WTC11 (cell line): ENCODE measurements at regions not wholly inside any gene's neighbourhood (a gene's known extent, or its start where the extent isn't known, plus 50 kb on each side); places are given as distances from the start of the nearest gene placed in this dataset.

Experiments used
- ATAC-seq: fragments of 200-7000 bp; cut with Tn5 transposase; 2 replicates; pipeline ENCODE4 v1.10.0; 2021; ENCODE audit warnings: mild to moderate bottlenecking, moderate library complexity
- CTCF ChIA-PET: fragments of 300-600 bp; sonication (Branson Sonifier 250); formaldehyde crosslinking; loops from one replicate; lab custom pipeline; 2021; ENCODE audit warnings: antibody characterized with exemption; lab: Charles Lee
- POLR2A ChIA-PET: fragments of 350-600 bp; sonication (Branson Sonifier 250); formaldehyde crosslinking; loops from one replicate; lab custom pipeline; 2021; ENCODE audit warnings: antibody characterized with exemption; lab: Charles Lee
- DNase-seq: peaks from one replicate; pipeline ENCODE4 v3.0.0; 2021; ENCODE audit warnings: low spot score
- H3K27ac Mint-ChIP-seq: 2 replicates; pipeline ENCODE4 v1.8.0; 2021; ENCODE audit warnings: mixed read lengths
- H3K27me3 Mint-ChIP-seq: 2 replicates; pipeline ENCODE4 v1.8.0; 2021; ENCODE audit warnings: low read depth, mild to moderate bottlenecking, moderate library complexity, mixed read lengths
- H3K36me3 Mint-ChIP-seq: 2 replicates; pipeline ENCODE4 v1.8.0; 2021; ENCODE audit warnings: mixed read lengths
- H3K4me1 Mint-ChIP-seq: 2 replicates; pipeline ENCODE4 v1.8.0; 2022; ENCODE audit warnings: mixed read lengths
- H3K4me3 Mint-ChIP-seq: 2 replicates; pipeline ENCODE4 v1.8.0; 2021; ENCODE audit warnings: mild to moderate bottlenecking, moderate library complexity, mixed read lengths
- H3K9me3 Mint-ChIP-seq: 2 replicates; pipeline ENCODE4 v1.8.0; 2021; ENCODE audit warnings: mixed read lengths
- MXD4 ChIP-seq: fragments of 250-450 bp; sonication (Bioruptor Pico); IDR thresholded peaks from 2 replicates; pipeline ENCODE4 v1.8.0; 2021; ENCODE audit warnings: mild to moderate bottlenecking, moderate library complexity, borderline replicate concordance
- NFE2L1 ChIP-seq: sonication (generic); formaldehyde crosslinking; IDR thresholded peaks from 2 replicates; pipeline ENCODE4 v1.8.1; 2023; ENCODE audit warnings: missing genetic modification reagents
- NR3C1 ChIP-seq: sonication (generic); formaldehyde crosslinking; conservative IDR thresholded peaks from 2 replicates; pipeline ENCODE4 v1.8.1; 2023; ENCODE audit warnings: low read depth, mild to moderate bottlenecking, missing genetic modification reagents
- RORB ChIP-seq: fragments of 250-450 bp; sonication (Bioruptor Pico); IDR thresholded peaks from 2 replicates; pipeline ENCODE4 v1.9.0; 2021; ENCODE audit warnings: mild to moderate bottlenecking
- ZBTB21 ChIP-seq: sonication (generic); formaldehyde crosslinking; IDR thresholded peaks from 2 replicates; pipeline ENCODE4 v1.8.1; 2023; ENCODE audit warnings: mild to moderate bottlenecking, missing genetic modification reagents, borderline replicate concordance
- ZNF219 ChIP-seq: sonication (generic); formaldehyde crosslinking; IDR thresholded peaks from 2 replicates; pipeline ENCODE4 v1.8.0; 2023; ENCODE audit warnings: missing genetic modification reagents, mild to moderate bottlenecking, borderline replicate concordance
- ZNF317 ChIP-seq: sonication (generic); formaldehyde crosslinking; IDR thresholded peaks from 2 replicates; pipeline ENCODE4 v1.8.1; 2023; ENCODE audit warnings: low read depth, mild to moderate bottlenecking, moderate library complexity, missing genetic modification reagents, borderline replicate concordance
- ZNF416 ChIP-seq: fragments of 250-450 bp; sonication (Bioruptor Pico); IDR thresholded peaks from 2 replicates; pipeline ENCODE4 v1.9.0; 2021; ENCODE audit warnings: mild to moderate bottlenecking, inconsistent platforms
- ZNF423 ChIP-seq: fragments of 250-450 bp; sonication (Bioruptor Pico); IDR thresholded peaks from 2 replicates; pipeline ENCODE4 v2.1.2; 2022; ENCODE audit warnings: mild to moderate bottlenecking, moderate library complexity
- ZNF671 ChIP-seq: fragments of 250-450 bp; sonication (Bioruptor Pico); IDR thresholded peaks from 2 replicates; pipeline ENCODE4 v1.8.0; 2021; ENCODE audit warnings: mild to moderate bottlenecking
- TF ChIP-seq, protein P1 (sequence below): sonication (generic); formaldehyde crosslinking; IDR thresholded peaks from 2 replicates; pipeline ENCODE4 v1.8.0; 2023; ENCODE audit warnings: missing genetic modification reagents
- TF ChIP-seq, protein P2 (sequence below): fragments of 200-600 bp; IDR thresholded peaks from 2 replicates; pipeline ENCODE4 v1.8.0; 2022; ENCODE audit warnings: antibody characterized with exemption
- TF ChIP-seq, protein P3 (sequence below): fragments of 250-450 bp; sonication (Bioruptor Pico); IDR thresholded peaks from 2 replicates; pipeline ENCODE4 v1.9.0; 2021; ENCODE audit warnings: mild to moderate bottlenecking, borderline replicate concordance
- TF ChIP-seq, protein P4 (sequence below): sonication (generic); formaldehyde crosslinking; IDR thresholded peaks from 2 replicates; pipeline ENCODE4 v1.8.0; 2022; ENCODE audit warnings: mild to moderate bottlenecking, missing genetic modification reagents
- TF ChIP-seq, protein P5 (sequence below): sonication (generic); formaldehyde crosslinking; conservative IDR thresholded peaks from 2 replicates; pipeline ENCODE4 v1.8.1; 2023; ENCODE audit warnings: mild to moderate bottlenecking, low read depth, missing genetic modification reagents, moderate library complexity

DNA sequence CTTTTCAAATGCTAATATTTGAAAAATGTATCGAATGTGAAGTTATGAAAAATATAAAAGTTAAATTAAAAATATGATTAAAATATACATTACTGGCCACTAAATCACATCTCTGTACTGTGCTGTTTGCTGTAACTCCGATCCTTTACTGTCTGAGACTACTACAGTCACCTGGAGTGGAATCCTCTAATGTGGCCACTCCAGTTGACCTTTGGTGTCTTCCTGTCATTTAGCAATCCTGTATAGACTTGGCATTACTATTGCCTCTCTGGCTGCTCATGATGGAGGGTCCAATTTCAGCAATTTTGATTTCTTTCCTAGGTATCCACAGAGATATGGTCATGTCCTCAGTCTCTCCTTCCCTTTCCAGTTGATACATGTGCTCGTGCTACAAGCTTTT is 560.0 kb downstream of the CCDC85A start:
- CTCF ChIA-PET = no interaction called here
- no peaks in the 10 kb centered on the region for H3K27me3 Mint-ChIP-seq
- no peak for ATAC-seq

More for the DNA sequence above, 560.0 kb downstream of the CCDC85A start:
- H3K4me1 Mint-ChIP-seq = no peaks in the 10 kb centered on the region
- TF ChIP-seq, protein P1, sequence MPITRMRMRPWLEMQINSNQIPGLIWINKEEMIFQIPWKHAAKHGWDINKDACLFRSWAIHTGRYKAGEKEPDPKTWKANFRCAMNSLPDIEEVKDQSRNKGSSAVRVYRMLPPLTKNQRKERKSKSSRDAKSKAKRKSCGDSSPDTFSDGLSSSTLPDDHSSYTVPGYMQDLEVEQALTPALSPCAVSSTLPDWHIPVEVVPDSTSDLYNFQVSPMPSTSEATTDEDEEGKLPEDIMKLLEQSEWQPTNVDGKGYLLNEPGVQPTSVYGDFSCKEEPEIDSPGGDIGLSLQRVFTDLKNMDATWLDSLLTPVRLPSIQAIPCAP = no peak
- TF ChIP-seq, protein P2, sequence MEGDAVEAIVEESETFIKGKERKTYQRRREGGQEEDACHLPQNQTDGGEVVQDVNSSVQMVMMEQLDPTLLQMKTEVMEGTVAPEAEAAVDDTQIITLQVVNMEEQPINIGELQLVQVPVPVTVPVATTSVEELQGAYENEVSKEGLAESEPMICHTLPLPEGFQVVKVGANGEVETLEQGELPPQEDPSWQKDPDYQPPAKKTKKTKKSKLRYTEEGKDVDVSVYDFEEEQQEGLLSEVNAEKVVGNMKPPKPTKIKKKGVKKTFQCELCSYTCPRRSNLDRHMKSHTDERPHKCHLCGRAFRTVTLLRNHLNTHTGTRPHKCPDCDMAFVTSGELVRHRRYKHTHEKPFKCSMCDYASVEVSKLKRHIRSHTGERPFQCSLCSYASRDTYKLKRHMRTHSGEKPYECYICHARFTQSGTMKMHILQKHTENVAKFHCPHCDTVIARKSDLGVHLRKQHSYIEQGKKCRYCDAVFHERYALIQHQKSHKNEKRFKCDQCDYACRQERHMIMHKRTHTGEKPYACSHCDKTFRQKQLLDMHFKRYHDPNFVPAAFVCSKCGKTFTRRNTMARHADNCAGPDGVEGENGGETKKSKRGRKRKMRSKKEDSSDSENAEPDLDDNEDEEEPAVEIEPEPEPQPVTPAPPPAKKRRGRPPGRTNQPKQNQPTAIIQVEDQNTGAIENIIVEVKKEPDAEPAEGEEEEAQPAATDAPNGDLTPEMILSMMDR = no peak
- TF ChIP-seq ZNF219 = no peak
- TF ChIP-seq MXD4 (CRISPR knock-in tag) = no peak
- TF ChIP-seq, protein P3, sequence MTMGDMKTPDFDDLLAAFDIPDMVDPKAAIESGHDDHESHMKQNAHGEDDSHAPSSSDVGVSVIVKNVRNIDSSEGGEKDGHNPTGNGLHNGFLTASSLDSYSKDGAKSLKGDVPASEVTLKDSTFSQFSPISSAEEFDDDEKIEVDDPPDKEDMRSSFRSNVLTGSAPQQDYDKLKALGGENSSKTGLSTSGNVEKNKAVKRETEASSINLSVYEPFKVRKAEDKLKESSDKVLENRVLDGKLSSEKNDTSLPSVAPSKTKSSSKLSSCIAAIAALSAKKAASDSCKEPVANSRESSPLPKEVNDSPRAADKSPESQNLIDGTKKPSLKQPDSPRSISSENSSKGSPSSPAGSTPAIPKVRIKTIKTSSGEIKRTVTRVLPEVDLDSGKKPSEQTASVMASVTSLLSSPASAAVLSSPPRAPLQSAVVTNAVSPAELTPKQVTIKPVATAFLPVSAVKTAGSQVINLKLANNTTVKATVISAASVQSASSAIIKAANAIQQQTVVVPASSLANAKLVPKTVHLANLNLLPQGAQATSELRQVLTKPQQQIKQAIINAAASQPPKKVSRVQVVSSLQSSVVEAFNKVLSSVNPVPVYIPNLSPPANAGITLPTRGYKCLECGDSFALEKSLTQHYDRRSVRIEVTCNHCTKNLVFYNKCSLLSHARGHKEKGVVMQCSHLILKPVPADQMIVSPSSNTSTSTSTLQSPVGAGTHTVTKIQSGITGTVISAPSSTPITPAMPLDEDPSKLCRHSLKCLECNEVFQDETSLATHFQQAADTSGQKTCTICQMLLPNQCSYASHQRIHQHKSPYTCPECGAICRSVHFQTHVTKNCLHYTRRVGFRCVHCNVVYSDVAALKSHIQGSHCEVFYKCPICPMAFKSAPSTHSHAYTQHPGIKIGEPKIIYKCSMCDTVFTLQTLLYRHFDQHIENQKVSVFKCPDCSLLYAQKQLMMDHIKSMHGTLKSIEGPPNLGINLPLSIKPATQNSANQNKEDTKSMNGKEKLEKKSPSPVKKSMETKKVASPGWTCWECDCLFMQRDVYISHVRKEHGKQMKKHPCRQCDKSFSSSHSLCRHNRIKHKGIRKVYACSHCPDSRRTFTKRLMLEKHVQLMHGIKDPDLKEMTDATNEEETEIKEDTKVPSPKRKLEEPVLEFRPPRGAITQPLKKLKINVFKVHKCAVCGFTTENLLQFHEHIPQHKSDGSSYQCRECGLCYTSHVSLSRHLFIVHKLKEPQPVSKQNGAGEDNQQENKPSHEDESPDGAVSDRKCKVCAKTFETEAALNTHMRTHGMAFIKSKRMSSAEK (CRISPR knock-in tag) = no peak
- TF ChIP-seq ZNF416 (CRISPR knock-in tag) = no peak
- no peak for TF ChIP-seq ZNF317
- no peak for TF ChIP-seq ZBTB21 (CRISPR knock-in tag)
- TF ChIP-seq, protein P4, sequence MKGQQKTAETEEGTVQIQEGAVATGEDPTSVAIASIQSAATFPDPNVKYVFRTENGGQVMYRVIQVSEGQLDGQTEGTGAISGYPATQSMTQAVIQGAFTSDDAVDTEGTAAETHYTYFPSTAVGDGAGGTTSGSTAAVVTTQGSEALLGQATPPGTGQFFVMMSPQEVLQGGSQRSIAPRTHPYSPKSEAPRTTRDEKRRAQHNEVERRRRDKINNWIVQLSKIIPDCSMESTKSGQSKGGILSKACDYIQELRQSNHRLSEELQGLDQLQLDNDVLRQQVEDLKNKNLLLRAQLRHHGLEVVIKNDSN = no peak
- no peak for TF ChIP-seq RORB
- no peak for TF ChIP-seq ZNF671 (CRISPR knock-in tag)
- TF ChIP-seq NR3C1 (CRISPR knock-in tag) = no peak
- TF ChIP-seq NFE2L1 (CRISPR knock-in tag) = no peak
- TF ChIP-seq, protein P5, sequence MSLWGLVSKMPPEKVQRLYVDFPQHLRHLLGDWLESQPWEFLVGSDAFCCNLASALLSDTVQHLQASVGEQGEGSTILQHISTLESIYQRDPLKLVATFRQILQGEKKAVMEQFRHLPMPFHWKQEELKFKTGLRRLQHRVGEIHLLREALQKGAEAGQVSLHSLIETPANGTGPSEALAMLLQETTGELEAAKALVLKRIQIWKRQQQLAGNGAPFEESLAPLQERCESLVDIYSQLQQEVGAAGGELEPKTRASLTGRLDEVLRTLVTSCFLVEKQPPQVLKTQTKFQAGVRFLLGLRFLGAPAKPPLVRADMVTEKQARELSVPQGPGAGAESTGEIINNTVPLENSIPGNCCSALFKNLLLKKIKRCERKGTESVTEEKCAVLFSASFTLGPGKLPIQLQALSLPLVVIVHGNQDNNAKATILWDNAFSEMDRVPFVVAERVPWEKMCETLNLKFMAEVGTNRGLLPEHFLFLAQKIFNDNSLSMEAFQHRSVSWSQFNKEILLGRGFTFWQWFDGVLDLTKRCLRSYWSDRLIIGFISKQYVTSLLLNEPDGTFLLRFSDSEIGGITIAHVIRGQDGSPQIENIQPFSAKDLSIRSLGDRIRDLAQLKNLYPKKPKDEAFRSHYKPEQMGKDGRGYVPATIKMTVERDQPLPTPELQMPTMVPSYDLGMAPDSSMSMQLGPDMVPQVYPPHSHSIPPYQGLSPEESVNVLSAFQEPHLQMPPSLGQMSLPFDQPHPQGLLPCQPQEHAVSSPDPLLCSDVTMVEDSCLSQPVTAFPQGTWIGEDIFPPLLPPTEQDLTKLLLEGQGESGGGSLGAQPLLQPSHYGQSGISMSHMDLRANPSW (CRISPR knock-in tag) = no peak
- TF ChIP-seq ZNF423 (CRISPR knock-in tag) = no peak
- TF ChIP-seq, all 79 proteins: peak for 0
- Mint-ChIP-seq H3K9me3 (no peaks in the 10 kb centered on the region), H3K27ac (no peak overlapping the region), H3K4me3 (no peak overlapping the region), H3K36me3 (no peaks in the 10 kb centered on the region)
- POLR2A ChIA-PET = no interaction called here
- no peak for DNase-seq
